ENCODE measurements at regions not wholly inside any gene's neighbourhood (a gene's known extent, or its start where the extent isn't known, plus 50 kb on each side); places are given as distances from the start of the nearest gene placed in this dataset.

GRCh38 chr4:181645489-181645888 lies 597.7 kb upstream of the TENM3 start:
- DNase-seq, result no peak

- no peak for DNase-seq
Measured at GRCh38 chr4:181646864-181647263, 596.3 kb upstream of the TENM3 start.

GRCh38 chr4:181647396-181648147 lies 595.6 kb upstream of the TENM3 start:
- DNase-seq, result no peak

DNA sequence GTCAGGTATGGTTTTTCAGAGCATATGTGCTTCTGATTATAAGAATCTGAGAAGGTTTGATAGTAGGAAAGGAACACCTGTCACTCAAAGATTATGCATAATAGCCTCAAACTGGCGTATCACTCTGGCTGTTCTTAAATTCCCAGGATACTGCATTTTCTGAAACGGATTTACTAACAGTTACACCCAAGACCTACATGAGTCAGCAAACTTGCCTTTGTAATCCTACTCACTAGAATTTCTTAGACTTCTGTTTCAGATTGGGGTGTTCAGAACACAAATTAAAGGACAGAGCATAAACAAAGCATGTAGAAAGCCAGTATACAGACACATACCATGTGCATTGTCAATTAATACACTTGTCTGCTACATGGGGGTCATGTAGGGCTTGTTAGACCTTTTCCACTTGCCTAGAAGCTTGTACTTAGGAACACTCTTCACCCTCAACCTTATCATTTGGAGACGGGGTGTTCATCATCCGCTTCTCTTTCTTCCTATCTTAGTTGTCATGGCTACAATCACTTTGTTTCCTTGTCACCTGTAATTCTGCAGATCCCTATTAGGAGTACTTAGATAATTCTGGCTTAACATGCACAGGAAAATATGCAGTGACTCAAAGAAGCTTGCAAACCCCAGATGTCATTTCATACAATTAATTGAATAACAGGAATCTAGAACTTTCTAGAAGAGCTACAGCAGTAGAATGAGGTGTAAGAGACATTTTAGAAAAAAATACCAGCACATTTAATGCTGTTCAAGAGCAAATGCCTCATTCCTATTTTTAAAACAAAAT lies 593.0 kb upstream of the TENM3 start:
- DNase-seq, result no peak

GRCh38 chr4:181656748-181657147 lies 586.5 kb upstream of the TENM3 start:
- DNase-seq, result no peak

GRCh38 chr4:181659202-181659601 lies 584.0 kb upstream of the TENM3 start:
- no peak for DNase-seq

DNA sequence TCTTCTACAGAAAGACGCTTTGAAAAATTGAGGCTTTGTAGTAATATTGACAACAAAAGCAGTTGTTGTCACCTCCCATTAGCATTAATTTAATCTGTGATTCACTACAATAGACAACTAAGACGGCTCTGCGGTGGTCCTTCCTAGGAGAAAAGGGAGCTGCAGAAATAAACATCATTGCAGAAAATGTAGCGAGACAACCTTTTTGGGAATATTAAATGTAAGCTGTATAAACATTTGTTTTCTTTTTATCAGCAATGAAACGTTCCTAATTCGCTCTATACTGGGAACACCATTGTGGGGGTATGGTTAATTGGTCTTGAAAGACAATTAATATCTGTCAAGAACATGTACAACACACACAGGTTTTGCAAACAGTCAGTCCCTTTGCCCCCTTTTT lies 583.3 kb upstream of the TENM3 start:
- DNase-seq, result no peak

- DNase-seq, result no peak
Measured at GRCh38 chr4:181661090-181661489, 582.1 kb upstream of the TENM3 start.

DNA sequence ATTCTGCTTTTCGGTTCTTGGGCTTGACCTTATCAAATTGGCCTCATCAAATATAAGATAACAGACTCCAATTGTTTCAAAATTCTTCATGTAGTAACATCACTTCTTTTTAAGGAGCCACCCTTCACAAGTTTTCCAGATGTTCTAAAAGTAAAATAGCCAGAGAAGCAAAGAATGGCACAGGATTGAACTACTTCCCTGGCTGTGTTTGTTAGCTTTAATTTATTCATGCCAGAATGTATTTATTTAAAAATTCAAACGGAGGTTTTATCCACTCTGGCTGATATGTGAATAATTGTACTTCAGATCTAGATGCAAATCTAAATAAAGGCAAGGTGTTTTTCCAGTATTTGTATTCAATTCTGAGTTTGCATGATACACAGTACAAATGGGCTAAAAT lies 581.3 kb upstream of the TENM3 start:
- no peak for DNase-seq

DNA sequence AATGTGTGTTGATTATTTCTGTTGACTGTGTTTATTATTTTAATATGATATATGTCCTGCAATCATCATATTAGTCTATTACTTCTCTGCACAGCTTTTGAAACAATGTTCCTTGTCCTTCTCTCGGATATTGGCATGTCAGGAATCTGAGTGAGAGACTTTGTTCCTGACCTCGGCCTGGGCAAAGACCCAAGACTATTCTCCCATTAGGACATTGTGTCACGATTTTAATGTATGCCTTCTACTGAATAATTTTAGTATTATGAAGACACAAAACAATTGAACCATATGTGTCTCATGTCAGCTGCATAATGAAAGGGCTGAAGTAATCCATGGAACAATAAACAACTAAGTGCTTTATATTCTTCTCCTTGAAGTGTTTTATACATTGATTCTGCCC lies 580.8 kb upstream of the TENM3 start:
- no peak for DNase-seq

DNA sequence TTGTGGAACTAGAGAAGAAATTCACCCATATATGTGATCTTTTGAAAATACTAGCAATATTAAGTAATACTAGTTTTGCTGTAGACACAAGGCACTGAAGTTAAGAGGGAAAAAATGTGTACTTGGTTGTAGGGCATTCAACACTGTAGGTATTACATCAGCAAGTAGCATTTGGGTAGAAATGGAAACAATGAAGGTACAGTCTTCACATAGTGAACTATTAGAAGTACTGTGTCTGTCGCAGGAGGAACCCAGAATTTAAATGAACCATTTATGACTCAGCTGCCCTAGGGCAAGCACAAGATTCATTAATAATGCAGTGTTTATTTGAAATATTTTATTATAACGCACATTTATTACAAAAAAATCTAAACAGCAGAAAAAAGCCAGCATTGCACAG lies 572.7 kb upstream of the TENM3 start:
- no peak for DNase-seq

DNA sequence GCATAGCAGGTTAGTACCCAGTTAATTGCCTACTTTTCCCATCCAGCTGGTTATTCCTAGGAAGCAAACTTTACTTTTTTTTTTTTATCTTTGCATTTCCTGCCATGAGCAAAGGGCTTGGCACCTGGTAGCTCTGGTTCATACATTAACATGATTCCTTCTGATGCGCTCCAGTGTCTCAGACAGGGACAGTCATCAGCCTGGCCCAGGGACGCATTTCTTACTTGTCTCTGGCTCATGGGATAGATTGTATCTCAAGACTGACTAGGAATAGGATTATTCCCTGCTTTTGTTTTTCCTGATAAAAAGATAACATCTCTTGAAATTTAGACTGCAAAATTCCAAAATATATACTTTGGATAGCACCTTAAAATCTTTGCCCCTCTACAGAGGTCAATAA lies 571.5 kb upstream of the TENM3 start:
- no peak for DNase-seq

DNA sequence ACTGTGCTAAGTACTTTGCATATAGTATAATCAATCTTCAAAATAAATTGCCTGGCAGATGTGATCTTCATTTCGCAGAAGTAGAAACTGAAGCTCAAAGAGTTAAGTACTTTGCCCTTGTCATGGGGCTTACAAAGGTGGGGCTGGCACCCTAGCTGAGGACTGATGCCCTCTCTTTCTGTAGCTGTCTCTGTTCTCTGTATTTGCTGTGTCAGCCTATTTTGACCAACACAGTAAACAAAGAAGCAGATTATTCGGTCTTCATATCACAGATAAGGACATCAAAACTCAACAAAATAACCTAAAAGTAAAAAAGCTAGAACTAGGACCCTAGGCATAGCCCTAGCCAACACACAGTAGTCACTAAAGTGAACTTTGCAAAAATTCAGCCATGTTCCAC lies 570.5 kb upstream of the TENM3 start:
- DNase-seq, result no peak

GRCh38 chr4:181674315-181674875 lies 568.8 kb upstream of the TENM3 start:
- peak; percentile 2 for DNase-seq

- DNase-seq, result no peak
Measured at GRCh38 chr4:181676546-181676945, 566.7 kb upstream of the TENM3 start.

DNA sequence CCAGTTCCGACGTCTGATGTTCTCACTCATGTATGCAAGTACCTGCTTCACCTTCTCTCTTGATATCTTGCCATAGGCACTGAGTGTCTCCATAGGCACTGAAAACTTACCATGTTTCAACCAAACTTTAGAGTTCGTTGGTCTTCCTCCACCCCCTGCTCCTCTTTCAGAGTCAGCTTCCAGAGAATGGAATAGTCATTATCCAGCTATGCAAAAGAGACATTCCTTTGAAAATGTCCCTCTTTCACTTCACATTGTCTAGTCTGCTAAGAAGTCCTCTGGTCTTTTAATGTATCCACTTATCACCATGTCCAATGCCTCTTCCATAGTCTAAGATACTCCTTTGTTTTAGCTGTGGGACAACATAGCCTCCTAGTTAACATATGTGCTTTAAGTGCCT lies 566.0 kb upstream of the TENM3 start:
- no peak for DNase-seq

DNA sequence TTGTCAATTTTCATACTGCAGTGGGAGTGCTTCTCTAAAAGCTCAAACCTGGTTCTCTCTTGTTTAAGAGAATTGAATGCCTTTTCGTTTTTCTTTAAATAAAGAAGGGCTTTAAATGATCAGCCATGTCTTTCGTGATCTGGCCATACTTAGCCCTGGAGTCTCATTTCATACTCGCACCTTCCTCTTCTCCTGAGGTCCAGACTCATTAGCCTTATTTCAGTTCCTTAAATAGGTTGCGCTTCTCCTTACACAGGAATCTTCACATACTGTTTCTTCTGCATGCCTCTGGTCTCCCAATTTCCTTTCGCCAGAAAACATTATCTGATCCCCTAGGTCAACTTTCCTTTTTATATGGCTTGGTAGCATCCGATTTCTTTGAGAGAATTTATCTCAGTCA lies 565.6 kb upstream of the TENM3 start:
- DNase-seq, result no peak

DNA sequence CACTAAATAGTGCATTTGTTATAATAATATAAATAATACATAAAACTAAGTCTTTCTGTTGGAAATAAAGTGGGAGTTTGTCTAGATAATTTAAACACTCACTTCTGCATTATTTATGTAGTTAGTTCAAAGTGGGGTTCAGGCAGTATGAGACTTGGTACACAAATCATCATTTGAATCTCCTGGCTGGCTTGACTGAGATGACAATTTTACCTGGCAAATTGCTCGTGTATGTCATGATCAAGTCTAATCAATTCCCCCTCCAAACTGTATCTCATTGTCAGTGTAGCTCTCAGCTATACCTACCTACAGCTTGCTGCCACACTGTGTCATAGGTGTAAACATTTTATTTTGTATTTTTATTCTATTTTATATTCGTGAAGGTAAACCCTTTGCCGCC lies 563.4 kb upstream of the TENM3 start:
- no peak for DNase-seq

DNA sequence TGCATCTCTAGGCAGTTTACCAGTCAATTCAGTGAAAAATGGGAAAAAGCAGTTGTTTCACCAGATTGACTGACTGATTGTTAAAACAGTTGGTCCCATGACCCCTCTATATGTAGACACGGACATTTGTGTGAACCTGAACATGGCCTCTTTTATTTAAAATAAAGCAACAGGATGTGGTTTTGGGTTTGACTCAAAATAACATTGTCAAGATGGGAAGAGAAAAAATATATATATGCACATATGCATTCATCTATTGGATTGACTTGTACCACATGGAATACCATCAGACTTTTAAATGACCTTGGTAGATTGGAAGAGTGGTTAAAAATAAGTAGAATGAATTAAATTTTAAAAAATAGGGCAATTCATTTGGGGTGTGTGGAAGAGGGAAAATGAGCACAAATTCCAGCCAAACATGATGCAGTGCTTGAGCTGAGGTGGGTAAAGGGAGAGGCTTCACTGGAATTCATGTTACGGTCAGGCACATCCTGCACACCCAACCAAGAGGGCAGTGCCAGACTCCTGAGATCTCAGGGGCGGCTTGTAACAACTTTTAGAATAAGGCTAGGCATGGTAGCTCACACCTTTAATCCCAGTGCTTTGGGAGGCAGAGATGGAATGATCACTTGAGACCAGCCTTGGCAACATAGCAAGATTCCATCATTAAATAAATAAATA lies 560.7 kb upstream of the TENM3 start:
- DNase-seq, result no peak

DNA sequence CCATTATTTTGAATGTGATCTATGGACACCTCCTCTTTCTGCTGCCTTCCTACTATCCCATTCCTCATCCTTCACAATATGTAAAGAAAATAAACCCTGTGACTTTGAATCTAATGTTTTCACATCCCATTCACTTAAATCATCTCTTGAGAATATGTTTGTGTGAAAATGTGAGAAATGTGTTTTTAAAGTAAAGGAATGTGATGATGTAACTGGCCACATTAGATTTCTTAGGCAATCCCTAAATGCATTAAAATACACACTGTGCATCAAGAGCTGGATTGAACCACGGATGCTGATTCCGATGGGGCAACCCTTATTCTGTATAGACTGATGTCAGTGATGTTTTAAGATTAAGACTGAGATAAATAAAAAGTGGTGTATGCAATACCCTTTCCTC lies 558.9 kb upstream of the TENM3 start:
- DNase-seq, result no peak

- no peak for DNase-seq
Measured at GRCh38 chr4:181685461-181685860, 557.7 kb upstream of the TENM3 start.

- DNase-seq, result no peak
Measured at GRCh38 chr4:181685911-181686310, 557.3 kb upstream of the TENM3 start.

GRCh38 chr4:181687116-181687515 lies 556.1 kb upstream of the TENM3 start:
- no peak for DNase-seq

GRCh38 chr4:181688432-181688831 lies 554.8 kb upstream of the TENM3 start:
- no peak for DNase-seq
